ENCODE measurements at regions not wholly inside any gene's neighbourhood (a gene's known extent, or its start where the extent isn't known, plus 50 kb on each side); places are given as distances from the start of the nearest gene placed in this dataset.

DNA sequence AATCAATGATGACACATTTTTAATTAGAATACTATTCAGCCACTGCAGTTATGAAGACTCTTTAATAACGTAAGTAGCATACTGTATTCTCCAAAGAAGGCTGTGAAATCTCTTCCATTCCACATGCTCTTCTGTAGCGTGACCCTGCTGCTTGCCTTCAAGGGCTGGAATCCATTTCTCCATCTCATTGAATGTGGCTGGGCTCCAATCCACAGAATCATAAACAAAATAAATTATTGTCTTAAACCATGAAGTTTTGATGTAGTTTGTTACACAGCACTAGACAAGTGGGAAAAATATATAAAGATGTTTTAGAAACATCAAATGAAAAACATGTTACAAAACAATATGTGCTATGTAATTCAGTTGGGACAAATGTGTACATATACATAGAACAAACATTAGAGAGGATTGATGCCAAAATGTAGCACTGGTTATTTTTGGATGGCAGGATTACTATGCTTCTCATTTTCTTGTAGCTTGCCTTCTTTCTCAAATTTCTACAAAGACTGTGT lies 410.8 kb upstream of the PODXL start:
- Histone ChIP-seq H3K4me3 (no peak overlapping the region), H3K36me3 (replicated peaks) (no peaks in the 10 kb centered on the region), H3K9me3 (no peaks in the 10 kb centered on the region), H3K27me3 (ENCODE audit: low read depth) (0 out of 2 replicates have a peak, but pooled peaks cover 3% of the 10 kb centered on the region), H3K4me1 (no peaks in the 10 kb centered on the region)
- DNase-seq (ENCODE audit: low spot score in 2 of 2): no peak
- in situ Hi-C loops (cut with MboI; ENCODE audit: low sequenced_read_pairs): no loop called here

DNA sequence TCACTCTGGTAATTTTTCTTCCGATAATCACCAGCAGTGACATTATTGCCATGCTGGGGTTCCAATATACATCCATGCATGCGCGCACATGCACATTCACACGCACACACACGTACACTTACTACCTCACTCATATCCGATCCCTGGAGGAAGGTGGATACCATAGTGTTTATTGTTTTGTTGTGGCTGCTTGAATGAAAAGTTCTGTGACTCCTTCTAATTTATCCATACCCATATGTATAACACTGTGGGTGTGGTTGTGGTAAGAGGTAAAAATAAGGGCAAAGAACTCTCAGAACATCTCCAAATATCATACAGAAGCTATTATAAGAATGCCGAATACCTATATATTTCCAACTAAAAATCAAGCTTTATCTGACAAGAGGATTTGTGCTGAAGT lies 407.8 kb upstream of the PODXL start:
- no peaks in the 10 kb centered on the region for H3K9me3 ChIP-seq
- no peaks in the 10 kb centered on the region for H3K36me3 ChIP-seq (replicated peaks)
- H3K4me1 ChIP-seq: no peaks in the 10 kb centered on the region
- H3K4me3 ChIP-seq: no peak overlapping the region
- DNase-seq (ENCODE audit: low spot score in 2 of 2): no peak
- in situ Hi-C loops (cut with MboI; ENCODE audit: low sequenced_read_pairs): no loop called here
- no peaks in the 10 kb centered on the region for H3K27me3 ChIP-seq (ENCODE audit: low read depth)

DNA sequence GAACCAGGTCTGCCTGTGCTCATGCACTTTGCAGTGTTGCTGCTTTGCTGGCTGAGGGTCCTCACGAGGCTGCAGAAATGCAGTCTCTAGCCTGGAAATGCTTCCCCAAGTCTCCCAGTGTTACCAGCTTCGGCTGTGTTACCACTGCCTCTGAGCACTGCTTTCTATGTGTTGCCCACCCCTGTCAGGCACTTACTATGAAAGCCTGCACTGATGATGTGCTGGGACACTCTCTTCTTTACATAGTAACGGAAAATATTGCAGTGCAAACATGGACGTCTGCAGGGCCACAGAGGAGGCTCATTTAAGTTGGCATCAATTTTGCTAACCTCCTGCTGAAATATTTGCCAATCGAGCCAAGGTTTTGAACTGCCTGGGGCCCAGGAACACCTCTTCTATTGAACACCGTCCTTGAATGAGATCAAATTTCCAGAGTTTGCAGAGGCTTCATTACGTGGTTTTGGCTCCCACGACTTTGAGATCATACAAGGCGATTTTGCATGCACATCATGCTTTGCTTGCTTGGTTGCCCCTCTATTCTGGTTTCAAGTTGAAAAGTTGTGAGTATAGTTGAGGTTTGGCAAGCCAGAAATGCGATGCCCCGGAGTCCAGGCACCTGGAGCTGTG lies 404.7 kb upstream of the PODXL start:
- Histone ChIP-seq H3K27me3 (ENCODE audit: low read depth) (no peaks in the 10 kb centered on the region), H3K36me3 (replicated peaks) (no peaks in the 10 kb centered on the region), H3K4me1 (no peaks in the 10 kb centered on the region), H3K4me3 (no peak overlapping the region), H3K9me3 (no peaks in the 10 kb centered on the region)
- in situ Hi-C loops (cut with MboI; ENCODE audit: low sequenced_read_pairs): no loop called here
- DNase-seq (ENCODE audit: low spot score in 2 of 2): no peak

DNA sequence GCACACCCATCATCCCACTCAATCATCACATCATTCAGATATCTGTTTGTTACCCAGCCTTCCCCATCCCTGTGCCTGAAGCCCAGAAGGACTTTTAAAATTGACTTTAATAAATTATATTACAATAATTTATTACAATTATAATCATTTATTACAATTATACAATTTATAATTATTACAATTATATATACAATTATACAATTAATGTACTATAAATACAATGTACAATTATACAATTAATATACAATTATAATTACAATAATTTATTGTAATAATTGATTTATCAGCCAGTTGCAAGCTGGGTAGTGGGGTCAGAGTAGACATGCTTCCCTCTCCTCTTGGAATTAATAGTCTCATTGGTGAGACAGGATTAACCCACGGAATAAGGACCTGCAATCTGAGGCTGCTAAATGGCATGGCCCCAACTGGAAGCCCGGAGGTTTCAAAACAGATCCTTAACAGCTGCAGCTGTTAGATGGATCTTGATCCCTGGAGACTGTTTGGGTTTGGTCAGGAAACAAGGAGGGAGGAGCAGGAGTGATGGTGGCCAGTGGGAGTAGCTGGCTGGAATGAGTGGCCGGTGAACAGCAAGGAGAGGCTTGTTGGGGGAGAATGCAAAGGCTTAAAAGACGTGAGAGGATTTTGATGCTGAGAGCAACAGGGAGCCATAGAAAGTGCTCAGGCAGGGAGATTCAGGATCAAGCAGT lies 402.8 kb upstream of the PODXL start:
- no peak for DNase-seq (ENCODE audit: low spot score in 2 of 2)
- in situ Hi-C loops (cut with MboI; ENCODE audit: low sequenced_read_pairs): no loop called here
- H3K4me1 ChIP-seq: no peaks in the 10 kb centered on the region
- H3K36me3 ChIP-seq (replicated peaks): no peaks in the 10 kb centered on the region
- H3K4me3 ChIP-seq: no peak overlapping the region
- no peaks in the 10 kb centered on the region for H3K27me3 ChIP-seq (ENCODE audit: low read depth)
- no peaks in the 10 kb centered on the region for H3K9me3 ChIP-seq

DNA sequence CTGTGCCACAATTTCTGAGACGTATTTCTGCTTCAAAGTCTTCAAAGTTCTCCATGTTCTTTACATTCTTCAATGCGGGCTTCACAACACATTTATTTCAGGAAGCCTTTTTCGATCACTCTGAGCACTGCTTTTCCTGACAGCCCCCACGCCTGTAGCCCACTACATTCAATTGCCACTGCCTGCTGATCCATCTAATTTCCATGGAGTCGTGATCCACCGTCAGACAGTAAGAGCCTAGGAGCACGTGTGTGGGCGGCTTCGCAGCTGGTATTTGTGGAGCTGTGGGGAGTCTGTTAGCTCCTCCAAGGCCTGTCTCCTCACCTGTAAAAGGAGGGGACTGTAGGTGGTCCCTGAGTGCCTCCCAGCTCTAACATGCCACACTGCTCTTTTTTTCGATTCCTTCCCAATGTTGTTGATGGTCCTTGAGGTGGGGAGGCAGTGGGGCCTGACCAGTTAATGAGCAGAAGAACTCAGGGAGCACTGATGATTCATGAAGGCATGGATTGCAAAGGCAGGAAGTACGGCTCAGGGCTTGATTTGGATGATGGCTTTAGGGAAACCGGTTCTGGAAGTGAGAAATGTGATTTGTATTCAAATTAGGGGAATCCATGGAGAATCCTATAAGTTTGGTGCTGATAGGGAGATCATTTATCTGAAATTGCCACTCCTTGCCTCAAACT lies 401.1 kb upstream of the PODXL start:
- Histone ChIP-seq H3K4me3 (no peak overlapping the region), H3K9me3 (no peaks in the 10 kb centered on the region), H3K27me3 (ENCODE audit: low read depth) (no peaks in the 10 kb centered on the region), H3K4me1 (no peaks in the 10 kb centered on the region), H3K36me3 (replicated peaks) (no peaks in the 10 kb centered on the region)
- in situ Hi-C loops (cut with MboI; ENCODE audit: low sequenced_read_pairs): no loop called here
- no peak for DNase-seq (ENCODE audit: low spot score in 2 of 2)

DNA sequence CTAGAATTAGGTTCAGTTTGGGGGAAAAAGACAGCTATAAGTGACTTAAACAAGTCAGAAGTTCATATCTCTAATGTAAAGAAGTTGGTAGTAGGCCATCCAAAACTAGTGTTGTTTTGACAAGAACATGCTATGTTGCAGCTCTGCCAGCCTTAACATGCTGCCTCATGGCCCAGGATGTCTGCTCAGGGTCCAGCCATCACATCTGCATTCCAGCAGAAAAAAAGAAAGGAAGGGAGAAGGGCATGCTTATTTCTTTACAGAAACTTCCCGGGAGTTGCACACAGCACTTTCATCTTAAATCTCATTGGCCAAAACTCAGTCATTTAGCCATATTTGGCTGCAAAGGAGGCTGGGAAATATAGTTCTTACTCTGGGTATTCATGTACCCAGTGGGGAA lies 400.4 kb upstream of the PODXL start:
- Histone ChIP-seq H3K4me3 (no peak overlapping the region), H3K36me3 (replicated peaks) (no peaks in the 10 kb centered on the region), H3K4me1 (no peaks in the 10 kb centered on the region), H3K9me3 (no peaks in the 10 kb centered on the region), H3K27me3 (ENCODE audit: low read depth) (no peaks in the 10 kb centered on the region)
- no peak for DNase-seq (ENCODE audit: low spot score in 2 of 2)
- in situ Hi-C loops (cut with MboI; ENCODE audit: low sequenced_read_pairs): no loop called here

DNA sequence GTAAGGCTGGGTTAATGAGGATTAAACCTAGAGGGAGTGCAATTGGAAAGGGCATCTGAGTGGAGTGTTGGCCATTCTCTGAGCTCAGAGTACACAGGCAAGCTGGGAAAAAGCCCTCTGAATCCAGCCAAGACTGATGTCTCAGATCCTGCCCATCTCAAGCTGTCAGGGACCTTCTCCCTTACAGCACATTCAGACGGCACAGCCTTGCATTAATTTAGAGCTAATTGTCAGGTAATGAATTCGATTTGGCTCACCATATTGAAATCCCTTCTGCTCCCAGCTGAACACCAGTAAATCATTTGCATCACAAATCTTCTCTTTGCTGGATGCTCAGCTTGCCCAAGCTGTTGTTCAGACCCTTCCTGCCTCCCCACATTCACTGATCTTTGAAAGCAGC lies 399.3 kb upstream of the PODXL start:
- in situ Hi-C loops (cut with MboI; ENCODE audit: low sequenced_read_pairs): no loop called here
- Histone ChIP-seq H3K4me1 (no peaks in the 10 kb centered on the region), H3K36me3 (replicated peaks) (no peaks in the 10 kb centered on the region), H3K9me3 (no peaks in the 10 kb centered on the region), H3K4me3 (no peak overlapping the region), H3K27me3 (ENCODE audit: low read depth) (no peaks in the 10 kb centered on the region)
- no peak for DNase-seq (ENCODE audit: low spot score in 2 of 2)

DNA sequence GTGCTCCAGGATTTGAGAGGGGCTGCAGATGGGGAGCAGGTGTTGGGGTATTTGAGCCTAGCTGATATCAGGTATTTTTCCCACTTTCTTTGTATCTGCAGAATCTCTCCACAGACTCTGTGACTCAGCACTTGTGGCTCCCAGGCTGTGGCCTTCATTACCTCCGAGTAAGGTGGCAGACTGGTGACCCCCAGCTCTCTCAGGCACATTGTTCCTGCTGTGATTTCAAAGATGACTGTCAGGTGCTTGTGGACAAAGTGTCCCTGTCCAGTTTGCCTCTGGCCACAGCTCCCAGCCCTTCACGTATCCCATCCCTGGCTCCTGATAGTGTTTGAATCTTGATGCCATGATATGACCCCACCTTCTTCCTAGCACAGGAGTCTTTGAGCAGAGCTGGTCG lies 396.8 kb upstream of the PODXL start:
- Histone ChIP-seq H3K36me3 (replicated peaks) (no peaks in the 10 kb centered on the region), H3K27me3 (ENCODE audit: low read depth) (peaks cover 4% of the 10 kb centered on the region; the same call in 1 of the 2 replicates), H3K4me1 (no peaks in the 10 kb centered on the region), H3K4me3 (no peak overlapping the region), H3K9me3 (no peaks in the 10 kb centered on the region)
- in situ Hi-C loops (cut with MboI; ENCODE audit: low sequenced_read_pairs): no loop called here
- DNase-seq (ENCODE audit: low spot score in 2 of 2): no peak

DNA sequence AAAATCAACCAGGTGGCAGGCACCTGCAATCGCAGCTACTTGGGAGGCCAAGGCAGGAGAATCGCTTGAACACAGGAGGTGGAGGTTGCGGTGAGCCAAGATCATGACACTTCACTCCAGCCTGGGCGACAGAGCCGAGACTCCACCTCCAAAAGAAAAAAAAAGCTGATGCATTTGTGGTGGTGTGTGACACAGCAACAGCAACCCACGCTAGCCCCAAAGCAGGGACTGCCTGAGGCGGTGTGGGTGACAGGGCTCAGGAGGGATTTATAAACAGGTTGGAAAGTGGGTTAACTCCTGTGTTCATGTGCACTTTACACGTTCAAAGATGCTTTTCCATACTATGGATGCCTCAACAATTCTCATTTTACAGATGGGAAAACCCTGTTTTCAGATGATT lies 395.9 kb upstream of the PODXL start:
- no peak for DNase-seq (ENCODE audit: low spot score in 2 of 2)
- Histone ChIP-seq H3K4me3 (no peak overlapping the region), H3K4me1 (no peaks in the 10 kb centered on the region), H3K27me3 (ENCODE audit: low read depth) (peaks cover 4% of the 10 kb centered on the region; the same call in 1 of the 2 replicates), H3K36me3 (replicated peaks) (no peaks in the 10 kb centered on the region), H3K9me3 (no peaks in the 10 kb centered on the region)
- in situ Hi-C loops (cut with MboI; ENCODE audit: low sequenced_read_pairs): no loop called here

DNA sequence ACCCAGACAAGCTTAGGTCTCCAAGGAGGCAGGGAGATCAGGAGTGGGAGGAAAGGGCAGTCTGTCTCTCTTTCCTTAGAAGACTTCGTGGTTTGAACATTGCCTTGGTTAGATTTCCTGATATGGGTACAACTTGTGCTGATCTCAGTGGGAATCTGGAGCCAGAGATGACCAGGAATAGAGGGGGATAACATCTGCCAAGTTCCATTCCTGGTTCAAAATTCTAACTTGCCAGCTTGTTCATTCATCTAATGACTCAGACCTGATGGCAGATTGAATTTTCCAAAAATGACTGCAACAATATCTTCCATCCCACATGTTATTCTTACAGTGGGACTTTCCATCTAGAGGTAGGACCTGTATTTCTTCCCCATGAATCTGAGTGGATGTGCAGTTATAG lies 394.3 kb upstream of the PODXL start:
- H3K4me1 ChIP-seq: no peaks in the 10 kb centered on the region
- no peak for DNase-seq (ENCODE audit: low spot score in 2 of 2)
- in situ Hi-C loops (cut with MboI; ENCODE audit: low sequenced_read_pairs): no loop called here
- no peaks in the 10 kb centered on the region for H3K36me3 ChIP-seq (replicated peaks)
- no peaks in the 10 kb centered on the region for H3K9me3 ChIP-seq
- H3K4me3 ChIP-seq: no peak overlapping the region
- H3K27me3 ChIP-seq (ENCODE audit: low read depth): peaks cover 6% of the 10 kb centered on the region

DNA sequence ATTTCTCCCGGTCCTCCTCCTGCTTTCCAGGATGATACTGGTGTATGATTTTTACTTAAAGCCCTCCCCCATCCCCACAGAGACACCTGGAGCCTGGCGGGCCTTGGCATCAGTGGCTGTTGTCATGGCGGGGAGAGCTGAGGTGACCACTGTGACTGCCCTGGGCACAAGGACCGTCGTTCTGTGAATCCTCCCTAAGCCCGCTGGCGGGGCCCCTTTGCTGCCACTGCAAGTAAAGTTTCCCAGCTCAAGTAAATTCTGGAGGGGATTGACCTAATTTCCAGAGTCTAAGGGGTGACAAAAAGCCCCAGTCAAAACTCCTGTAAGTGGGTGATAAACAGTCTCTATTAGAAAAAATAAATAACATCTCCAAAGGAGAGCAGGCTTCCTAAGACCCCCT lies 393.2 kb upstream of the PODXL start:
- Histone ChIP-seq H3K4me1 (no peaks in the 10 kb centered on the region), H3K27me3 (ENCODE audit: low read depth) (peaks cover 12% of the 10 kb centered on the region), H3K9me3 (no peaks in the 10 kb centered on the region), H3K4me3 (no peak overlapping the region), H3K36me3 (replicated peaks) (no peaks in the 10 kb centered on the region)
- in situ Hi-C loops (cut with MboI; ENCODE audit: low sequenced_read_pairs): loop anchor here (10.0 kb wide), 1 partner anchor 635 kb away; no protein-coding TSS in a partner anchor
- no peak for DNase-seq (ENCODE audit: low spot score in 2 of 2)

DNA sequence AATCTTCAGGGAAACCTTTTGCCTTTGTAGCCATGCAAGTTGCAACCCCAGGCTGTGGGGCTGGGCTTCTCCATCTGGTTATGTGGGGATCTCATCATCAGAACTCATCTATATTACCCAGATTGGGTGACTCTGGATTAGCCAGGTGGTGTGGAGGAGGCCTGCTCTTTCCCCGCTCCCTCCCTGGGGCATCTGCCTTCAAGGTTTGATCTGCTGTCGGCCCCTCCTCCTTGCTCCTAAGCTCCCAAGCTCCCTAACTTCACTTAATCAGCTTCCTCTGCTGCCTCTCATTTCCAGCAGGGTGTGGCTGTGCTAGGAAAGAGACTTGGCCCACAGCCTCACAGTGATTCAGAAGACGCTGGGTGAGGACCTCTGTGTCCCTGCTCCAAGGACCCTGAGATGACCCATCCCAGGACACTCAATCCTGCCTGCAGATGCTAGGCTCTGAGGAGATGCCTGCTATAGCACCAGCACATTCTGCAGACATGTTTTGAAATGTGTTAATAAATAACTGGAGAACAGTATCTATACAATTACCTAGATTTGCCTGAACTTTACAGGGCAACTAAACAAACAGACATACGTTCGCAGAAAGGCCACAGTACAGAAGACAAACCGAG lies 392.1 kb upstream of the PODXL start:
- H3K9me3 ChIP-seq: no peaks in the 10 kb centered on the region
- in situ Hi-C loops (cut with MboI; ENCODE audit: low sequenced_read_pairs): loop anchor here (10.0 kb wide), 1 partner anchor 636 kb away; no protein-coding TSS in a partner anchor
- H3K4me1 ChIP-seq: no peaks in the 10 kb centered on the region
- DNase-seq (ENCODE audit: low spot score in 2 of 2): no peak
- H3K36me3 ChIP-seq (replicated peaks): no peaks in the 10 kb centered on the region
- no peak overlapping the region for H3K4me3 ChIP-seq
- peaks cover 18% of the 10 kb centered on the region for H3K27me3 ChIP-seq (ENCODE audit: low read depth)

DNA sequence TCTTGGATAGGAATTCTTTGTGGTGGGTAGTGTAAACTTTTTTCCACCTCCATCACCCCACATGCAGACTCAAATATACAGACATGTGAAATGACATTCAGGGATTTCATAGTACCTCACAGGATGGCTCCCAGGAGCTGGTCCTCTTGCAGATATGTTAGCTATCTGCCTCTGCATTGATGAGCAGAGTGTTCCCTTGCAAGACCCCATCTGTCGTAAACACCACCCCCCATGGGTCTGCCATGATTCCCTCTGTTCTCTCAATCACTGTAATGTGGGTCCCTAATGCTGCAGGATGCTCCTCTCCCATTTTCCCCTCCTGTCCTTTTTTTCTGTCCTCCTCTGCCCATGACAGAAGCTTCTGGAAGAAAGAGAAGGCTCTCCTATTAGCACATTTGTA lies 391.2 kb upstream of the PODXL start:
- DNase-seq (ENCODE audit: low spot score in 2 of 2): no peak
- H3K36me3 ChIP-seq (replicated peaks): no peaks in the 10 kb centered on the region
- H3K9me3 ChIP-seq: no peaks in the 10 kb centered on the region
- in situ Hi-C loops (cut with MboI; ENCODE audit: low sequenced_read_pairs): loop anchor here (10.0 kb wide), 1 partner anchor 637 kb away; no protein-coding TSS in a partner anchor
- no peak overlapping the region for H3K4me3 ChIP-seq
- no peaks in the 10 kb centered on the region for H3K4me1 ChIP-seq
- H3K27me3 ChIP-seq (ENCODE audit: low read depth): peaks cover 18% of the 10 kb centered on the region
